Endothelial cell of umbilical vein (primary cell): ENCODE measurements at regions not wholly inside any gene's neighbourhood (a gene's known extent, or its start where the extent isn't known, plus 50 kb on each side); places are given as distances from the start of the nearest gene placed in this dataset.

ENCODE experiments used
- BruUV-seq: library from RNA; stranded (reverse); fragments of 400-500 nt; replicated peaks from 2 replicates; lab custom pipeline; 2021; lab: Mats Ljungman, UMichigan
- CTCF ChIA-PET: fragments of 300-600, 350-600 bp; sonication (Branson Sonifier 250); formaldehyde crosslinking; loops from one replicate; lab custom pipeline; 2021; ENCODE audit warnings: antibody characterized with exemption, inconsistent platforms; lab: Charles Lee
- POLR2A ChIA-PET: fragments of 300-600, 350-600 bp; sonication (Branson Sonifier 250); formaldehyde crosslinking; loops from one replicate; lab custom pipeline; 2021; ENCODE audit warnings: antibody characterized with exemption, inconsistent platforms; lab: Charles Lee
- DNase-seq: peaks from one replicate; pipeline ENCODE4 v3.0.0-alpha.2; 2011; ENCODE audit warnings: low read depth, low spot score
- FAIRE-seq: peaks from 2 replicates; lab custom pipeline; 2011; peaks lifted over from hg19 to GRCh38; lab: Jason Lieb, UNC
- H2AFZ ChIP-seq: 2 replicates; pipeline ENCODE4 v1.6.0; 2012; ENCODE audit warnings: low read depth, low read length, control low read depth, inconsistent platforms
- H3K27ac ChIP-seq: 2 replicates; pipeline ENCODE4 v1.5.1; 2011; ENCODE audit warnings: low read depth, mild to moderate bottlenecking, control low read depth, low read length, moderate library complexity; ENCODE audit not compliant: insufficient read depth
- H3K27me3 ChIP-seq, 2 experiments: 2 replicates each; pipeline versions ENCODE4 v1.6.0 to v1.6.1; 2011; ENCODE audit warnings: low read length in 2 of 2, mixed read lengths in 1 of 2; ENCODE audit not compliant: control insufficient read depth in 2 of 2, insufficient read depth in 2 of 2
- H3K36me3 ChIP-seq, 2 experiments: 2 replicates in 1 of 2; 3 replicates in 1 of 2; pipeline ENCODE4 v1.5.1; 2011; ENCODE audit warnings: low read length in 2 of 2, mild to moderate bottlenecking in 1 of 2, moderate library complexity in 1 of 2; ENCODE audit not compliant: control insufficient read depth in 2 of 2, insufficient read depth in 2 of 2; ENCODE audit errors: extremely low read depth in 1 of 2
- H3K4me1 ChIP-seq: 3 replicates; pipeline ENCODE4 v1.5.1; 2011; ENCODE audit warnings: mild to moderate bottlenecking, low read length; ENCODE audit not compliant: control insufficient read depth, insufficient read depth; ENCODE audit errors: extremely low read depth
- H3K4me2 ChIP-seq: 2 replicates; pipeline ENCODE4 v1.6.1; 2011; ENCODE audit warnings: low read length, control low read depth, mixed read lengths; ENCODE audit not compliant: insufficient read depth
- H3K4me3 ChIP-seq, 3 experiments: fragments of 200-600 bp in 1 of 3; sonication (generic), shearing (Covaris generic) in 1 of 3; replicated peaks in 1 of 3; 2 replicates each; pipeline ENCODE4 v1.5.1; 2011 to 2016; ENCODE audit warnings: control low read depth in 3 of 3, low read length in 3 of 3, mild to moderate bottlenecking in 2 of 3, inconsistent platforms in 1 of 3, low read depth in 1 of 3, moderate library complexity in 1 of 3; ENCODE audit not compliant: insufficient read depth in 1 of 3
- H3K79me2 ChIP-seq: 2 replicates; pipeline ENCODE4 v1.6.0; 2012; ENCODE audit warnings: low read length, inconsistent platforms; ENCODE audit not compliant: control insufficient read depth, insufficient read depth
- H3K9ac ChIP-seq: replicated peaks from 2 replicates; pipeline ENCODE3; 2011; ENCODE audit warnings: low read length, control low read depth; ENCODE audit not compliant: insufficient read depth; ENCODE audit errors: extremely low read depth
- H3K9me1 ChIP-seq: replicated peaks from 3 replicates; pipeline ENCODE4 v1.6.0; 2011; ENCODE audit warnings: mild to moderate bottlenecking, low read length; ENCODE audit not compliant: control insufficient read depth, insufficient read depth; ENCODE audit errors: extremely low read depth
- H3K9me3 ChIP-seq: replicated peaks from 2 replicates; pipeline ENCODE4 v1.5.1; 2012; ENCODE audit warnings: low read length, inconsistent platforms; ENCODE audit not compliant: control insufficient read depth, insufficient read depth
- H4K20me1 ChIP-seq: replicated peaks from 2 replicates; pipeline ENCODE3; 2011; ENCODE audit warnings: mild to moderate bottlenecking, low read length; ENCODE audit not compliant: control insufficient read depth, insufficient read depth; ENCODE audit errors: extremely low read depth
- CTCF ChIP-seq, 2 donors: IDR thresholded peaks; 1 replicate in 1 of 2; 2 replicates in 1 of 2; pipeline ENCODE4 v1.5.1; 2011; ENCODE audit warnings: low read length in 2 of 2, mild to moderate bottlenecking in 2 of 2, moderate library complexity in 2 of 2, control low read depth in 1 of 2, inconsistent platforms in 1 of 2, low read depth in 1 of 2; ENCODE audit not compliant: insufficient read depth in 1 of 2; ENCODE audit errors: extremely low read depth in 1 of 2
- EZH2 ChIP-seq: IDR thresholded peaks from 2 replicates; pipeline ENCODE4 v1.6.1; 2012; ENCODE audit warnings: borderline replicate concordance, low read depth, mild to moderate bottlenecking, moderate library complexity, low read length, inconsistent platforms; ENCODE audit not compliant: severe bottlenecking
- FOS ChIP-seq: IDR thresholded peaks from 2 replicates; pipeline ENCODE4 v1.6.1; 2011; ENCODE audit warnings: mild to moderate bottlenecking, low read length, moderate library complexity, borderline replicate concordance; ENCODE audit not compliant: insufficient read depth
- GATA2 ChIP-seq: IDR thresholded peaks from 2 replicates; pipeline ENCODE4 v1.7.0; 2011; ENCODE audit warnings: low read depth, mild to moderate bottlenecking, moderate library complexity, mixed read lengths, low read length; ENCODE audit not compliant: insufficient read length, insufficient read depth
- JUN ChIP-seq: IDR thresholded peaks from 2 replicates; pipeline ENCODE4 v1.6.1; 2011; ENCODE audit warnings: borderline replicate concordance, low read depth; ENCODE audit not compliant: insufficient read length, insufficient read depth
- MYC ChIP-seq: IDR thresholded peaks from one replicate; pipeline ENCODE4 v1.6.1; 2011; ENCODE audit warnings: mild to moderate bottlenecking, low read depth, low read length
- POLR2A ChIP-seq: IDR thresholded peaks from 2 replicates; pipeline ENCODE4 v1.6.1; 2012; ENCODE audit warnings: low read depth, mild to moderate bottlenecking, control low read depth, low read length
- POLR2AphosphoS5 ChIP-seq: IDR thresholded peaks from 2 replicates; pipeline ENCODE4 v1.6.1; 2012; ENCODE audit warnings: low read depth, mild to moderate bottlenecking, control low read depth, low read length, moderate library complexity; ENCODE audit not compliant: insufficient read depth
- dilution Hi-C: fragments of 300-500 bp; cut with MboI; formaldehyde crosslinking; loops from one replicate; pipeline ENCODE4 v1.15.0; 2019; ENCODE audit warnings: low sequenced_read_pairs; ENCODE audit not compliant: extremely low pct_ligation_motif_present
- intact Hi-C: fragments of 100-400 bp; cut with micrococcal nuclease; formaldehyde crosslinking; loops from one replicate; pipeline ENCODE4 v1.10.0; 2022
- TF ChIP-seq, protein P1 (sequence below): IDR thresholded peaks from 2 replicates; pipeline ENCODE4 v1.6.1; 2011; ENCODE audit not compliant: insufficient read depth, insufficient read length

DNA sequence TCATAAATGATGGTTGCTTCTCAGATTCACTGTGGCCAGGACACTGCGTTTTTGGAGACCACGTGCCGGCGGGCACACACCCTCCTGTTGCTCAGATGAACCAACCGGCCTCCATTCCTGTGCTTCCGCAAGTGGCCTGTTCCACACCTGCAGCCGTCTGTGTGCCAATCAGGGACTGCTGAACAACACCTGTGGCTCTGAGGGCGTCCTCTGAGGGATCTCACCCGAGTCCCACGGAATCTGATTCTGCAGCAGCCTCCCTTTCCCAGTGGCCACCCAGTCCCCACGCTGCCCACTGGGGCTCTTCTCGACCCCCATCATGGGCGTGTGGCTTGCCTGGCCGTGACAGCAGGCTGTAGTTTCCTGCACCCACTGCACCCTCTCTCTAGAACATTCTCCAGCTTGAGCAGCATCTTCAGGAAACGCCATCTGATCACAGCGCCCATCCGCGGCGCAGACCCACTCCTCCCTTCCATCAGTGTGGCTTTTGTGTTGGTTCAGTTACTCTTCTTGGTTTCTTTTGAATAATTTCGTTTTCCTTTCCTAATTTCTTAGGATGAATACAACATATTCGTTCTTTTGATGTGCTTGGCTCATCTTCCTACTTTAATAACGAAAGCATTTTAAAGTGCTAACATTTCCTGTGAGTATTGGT is 65.1 kb upstream of the SLC22A11 start:
- H2AFZ ChIP-seq, result no peak overlapping the region
- H3K9me3 ChIP-seq, result no peaks in the 10 kb centered on the region
- H3K27ac ChIP-seq, result no peak overlapping the region
- no peaks in the 10 kb centered on the region for H4K20me1 ChIP-seq
- H3K4me2 ChIP-seq, result no peak overlapping the region
- dilution Hi-C loops (no loop called here), intact Hi-C loops (loop anchor here (1.0 kb wide), 1 partner anchor 163 kb away; no protein-coding TSS in a partner anchor)
- H3K36me3 ChIP-seq, result no peaks in the 10 kb centered on the region
- FAIRE-seq (no peak), DNase-seq (no peak)
- TF ChIP-seq JUN (no peak), FOS (no peak), EZH2 (no peak), GATA2 (no peak), POLR2AphosphoS5 (no peak), MYC (no peak), CTCF (IDR thresholded peaks at IDR 0.05; ENCODE audit: extremely low read depth in 1 of 2, insufficient read depth in 1 of 2, low read depth in 1 of 2, low read length in 2 of 2) (no peak), POLR2A (no peak)
- TF ChIP-seq, protein P1, sequence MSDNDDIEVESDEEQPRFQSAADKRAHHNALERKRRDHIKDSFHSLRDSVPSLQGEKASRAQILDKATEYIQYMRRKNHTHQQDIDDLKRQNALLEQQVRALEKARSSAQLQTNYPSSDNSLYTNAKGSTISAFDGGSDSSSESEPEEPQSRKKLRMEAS, result no peak
- H3K4me3 ChIP-seq, result no peak overlapping the region
- H3K4me1 ChIP-seq, result no peaks in the 10 kb centered on the region
- no TSS peak for BruUV-seq
- no peaks in the 10 kb centered on the region for H3K79me2 ChIP-seq
- POLR2A ChIA-PET, result no interaction called here
- no peak overlapping the region for H3K9ac ChIP-seq
- peaks cover 4 to 8% of the 10 kb centered on the region in 2 experiments for H3K27me3 ChIP-seq
- CTCF ChIA-PET, result interaction anchor here (1.3 to 6.8 kb wide), 7 partner anchors 10 to 198 kb away, joined by 4 to 136 read pairs (median 9); no protein-coding TSS in a partner anchor
- H3K9me1 ChIP-seq, result no peaks in the 10 kb centered on the region
